Activated naive CD4-positive, alpha-beta T cell (primary cell): ENCODE measurements at regions not wholly inside any gene's neighbourhood (a gene's known extent, or its start where the extent isn't known, plus 50 kb on each side); places are given as distances from the start of the nearest gene placed in this dataset.
A peak's percentile ranks its signal among the peaks of the same experiment; 100 is the strongest.

Experiments used
- DNase-seq, 4 experiments: peaks; one replicate each; lab custom pipeline; 2025; lab: John Stamatoyannopoulos, UW

DNA sequence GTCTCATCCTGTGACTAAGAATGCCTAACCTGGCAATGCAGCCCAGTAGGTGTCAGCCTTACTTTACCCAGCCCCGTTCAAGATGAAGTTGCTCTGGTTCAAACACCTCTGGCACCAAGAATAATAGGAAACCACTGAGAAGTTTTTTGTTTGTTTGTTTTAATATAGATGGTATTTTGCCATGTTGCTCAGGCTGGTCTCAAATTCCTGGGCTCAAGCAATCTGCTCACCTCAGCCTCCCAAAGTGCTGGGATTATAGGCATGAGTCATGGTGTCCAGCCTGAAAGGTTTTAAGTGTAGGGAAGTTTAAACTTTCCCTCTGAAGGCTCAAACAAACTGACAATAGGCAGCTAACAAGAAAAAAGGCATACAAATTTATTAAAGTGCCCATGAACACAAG lies 51.2 kb upstream of the ABCC4 start:
- DNase-seq, result no peak

DNA sequence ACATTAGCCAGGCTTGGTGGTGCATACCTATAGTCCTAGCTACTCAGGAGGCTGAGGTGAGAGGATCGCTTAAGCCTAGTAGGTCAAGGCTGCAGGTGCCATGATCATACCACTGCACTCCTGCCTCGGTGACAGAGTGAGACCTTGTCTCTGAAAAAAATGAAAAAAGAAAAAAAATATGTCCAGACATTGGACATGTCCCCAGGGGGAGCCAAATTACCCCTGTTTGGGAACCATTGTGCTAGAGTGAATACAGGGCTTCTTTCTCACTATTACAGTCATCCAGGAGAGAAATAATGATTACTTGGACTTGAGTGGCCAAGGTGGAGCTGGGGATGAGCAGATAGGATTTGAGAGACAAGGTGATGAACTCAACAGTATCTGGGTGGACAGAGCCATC lies 52.9 kb upstream of the ABCC4 start:
- DNase-seq, result no peak

DNA sequence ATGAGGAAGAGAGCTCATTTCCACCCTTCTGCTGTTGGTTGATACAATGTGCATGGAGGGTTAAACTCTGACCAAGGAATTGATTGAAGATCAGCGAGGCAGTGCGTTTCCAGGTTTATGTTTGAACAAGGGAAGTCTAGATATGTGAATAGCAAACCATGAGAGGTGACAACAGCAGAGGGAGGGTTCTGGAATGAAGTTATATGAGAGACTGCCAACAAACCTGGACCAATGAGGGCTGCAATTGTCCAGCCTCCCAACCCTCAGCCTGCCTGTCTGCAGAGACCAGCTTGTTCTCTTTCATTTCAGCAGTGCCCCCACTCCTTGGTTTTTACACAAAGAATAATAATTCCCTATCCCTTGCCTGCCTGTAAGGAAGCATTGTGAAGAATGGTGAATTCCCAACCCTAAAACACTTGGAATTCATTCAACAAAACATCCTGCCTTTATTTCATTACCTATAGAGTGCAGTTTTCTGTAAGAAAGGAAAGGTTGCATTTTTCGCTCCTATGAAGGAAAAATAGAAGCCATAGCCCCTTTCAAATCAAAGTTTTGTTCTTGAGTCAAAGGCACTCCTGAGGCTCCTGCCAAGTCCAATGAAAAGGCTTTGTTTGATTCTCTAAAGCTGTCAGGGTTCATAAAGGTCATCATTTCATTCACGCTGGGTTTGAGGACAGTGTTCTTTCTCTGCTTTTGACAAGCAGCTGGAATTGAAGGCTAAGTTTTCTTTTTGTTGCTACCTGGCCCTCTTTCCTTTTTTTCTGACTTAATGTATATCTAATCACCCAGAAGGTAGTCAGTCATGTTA lies 53.6 kb upstream of the ABCC4 start:
- DNase-seq, result no peak

DNA sequence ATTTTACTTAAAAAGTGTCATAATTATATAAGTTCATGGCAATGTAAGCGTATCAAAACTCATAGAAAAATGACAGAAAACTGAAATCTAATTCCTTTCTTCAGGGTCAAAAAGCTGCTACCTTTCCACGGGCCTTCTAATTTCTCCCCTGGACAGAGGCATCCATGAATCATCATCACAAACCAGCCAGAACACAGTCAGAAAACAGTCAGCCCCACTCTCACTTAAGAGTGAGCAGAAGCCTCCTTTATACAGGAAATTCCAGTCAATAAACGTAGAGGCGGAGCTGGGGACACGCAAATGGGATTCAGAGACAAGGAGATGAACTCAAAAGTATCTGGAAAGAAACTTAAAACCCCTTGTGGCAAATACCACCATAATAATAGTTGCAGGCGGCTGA lies 54.2 kb upstream of the ABCC4 start:
- no peak for DNase-seq

DNA sequence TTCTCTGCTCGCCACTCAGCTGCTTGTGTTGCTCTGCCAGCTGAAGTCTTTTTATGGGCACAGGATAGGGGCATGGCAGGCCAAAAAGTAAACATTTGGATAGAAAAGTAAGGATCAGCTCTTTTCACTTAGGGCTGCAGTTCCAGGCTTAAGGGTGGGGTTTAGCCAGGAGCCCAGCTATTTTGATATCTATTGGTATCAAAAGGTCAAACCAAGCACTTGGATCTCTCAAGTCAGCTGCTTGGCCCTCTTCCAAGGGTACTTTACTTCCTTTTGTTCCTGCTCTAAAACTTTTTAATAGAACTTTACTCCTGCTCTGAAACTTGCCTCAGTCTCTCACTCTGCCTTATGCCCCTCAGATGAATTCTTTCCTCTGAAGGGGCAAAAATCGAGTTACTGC lies 55.7 kb upstream of the ABCC4 start:
- no peak for DNase-seq

DNA sequence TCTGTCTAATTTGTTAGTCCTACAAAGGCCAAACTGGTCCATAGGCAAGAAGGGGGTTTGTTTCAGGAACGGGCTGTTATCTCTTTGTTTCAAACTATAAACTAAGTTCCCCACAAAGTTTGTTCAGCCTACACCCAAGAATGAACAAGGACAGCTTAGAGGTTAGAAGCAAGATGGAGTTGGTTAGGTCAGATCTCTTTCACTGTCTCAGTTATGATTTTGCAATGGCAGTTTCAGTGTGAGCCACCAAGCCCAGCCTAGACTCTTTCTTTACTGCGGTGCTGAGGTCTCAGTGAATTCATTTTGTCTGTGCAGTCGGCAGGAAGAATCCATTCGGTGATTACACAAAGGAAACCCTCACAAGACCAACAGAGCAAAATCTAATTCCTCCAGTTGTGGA lies 56.6 kb upstream of the ABCC4 start:
- no peak for DNase-seq

DNA sequence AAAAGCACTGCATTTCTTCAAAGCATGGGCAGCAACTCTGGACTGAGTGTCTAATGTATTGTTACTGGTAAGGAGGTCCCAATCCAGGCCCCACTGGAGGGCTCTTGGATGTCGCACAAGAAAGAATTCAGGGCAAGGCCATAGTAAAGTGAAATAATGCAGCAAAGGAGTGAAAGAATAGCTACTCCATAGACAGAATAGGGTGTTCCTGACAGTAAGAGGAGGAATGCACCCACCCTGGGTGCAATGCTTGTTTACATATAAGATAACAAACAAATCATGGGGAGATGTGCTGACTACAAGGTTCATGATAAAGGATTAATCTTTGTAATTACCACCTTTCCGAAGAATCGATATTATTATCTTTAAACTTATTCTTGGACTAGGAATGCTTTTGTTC lies 58.8 kb upstream of the ABCC4 start:
- no peak for DNase-seq

DNA sequence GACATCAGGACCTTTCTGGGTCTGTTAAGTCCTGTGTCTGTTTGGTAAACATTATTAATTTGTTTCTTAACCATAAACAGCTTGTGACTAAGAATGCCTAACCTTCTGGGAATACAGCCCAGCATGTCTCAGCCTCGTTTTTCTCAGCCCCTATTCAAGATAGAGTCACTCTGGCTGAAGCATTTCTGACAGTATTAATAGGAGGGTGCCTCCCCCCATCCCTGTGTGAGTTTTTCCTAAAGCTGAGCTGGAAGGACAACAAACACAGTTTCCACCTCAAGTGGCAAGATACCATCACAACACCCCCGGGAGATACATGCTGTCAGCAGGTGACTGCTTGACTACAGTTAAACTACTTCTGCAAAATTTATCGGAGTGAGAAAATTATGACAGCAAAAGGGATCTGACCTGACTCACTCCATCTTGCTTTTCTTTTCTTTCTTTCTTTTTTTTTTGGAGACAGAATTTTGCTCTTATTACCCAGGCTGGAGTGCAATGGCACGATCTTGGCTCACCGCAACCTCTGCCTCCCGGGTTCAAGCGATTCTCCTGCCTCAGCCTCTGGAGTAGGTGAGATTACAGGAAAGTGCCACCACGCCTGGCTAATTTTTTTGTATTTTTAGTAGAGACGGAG lies 59.3 kb upstream of the ABCC4 start:
- no peak for DNase-seq

DNA sequence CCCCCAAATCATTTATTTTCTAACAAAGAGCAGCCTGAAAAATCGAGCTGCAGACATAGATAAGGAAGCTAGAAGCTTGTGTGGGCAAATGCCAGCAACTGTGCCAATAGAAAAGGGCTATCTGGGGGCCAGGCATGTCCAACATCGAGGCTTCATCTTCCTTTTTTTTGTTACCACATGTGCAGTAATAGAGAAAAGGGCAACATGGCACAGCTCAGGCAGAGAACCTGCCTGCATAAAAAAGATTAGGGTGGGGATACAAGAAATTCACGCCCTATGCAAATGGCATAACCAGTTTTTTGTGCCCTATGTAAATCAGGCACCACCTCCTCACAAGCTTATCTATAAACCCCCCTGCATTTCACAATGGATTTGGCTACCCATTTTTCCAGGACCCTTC lies 60.4 kb upstream of the ABCC4 start:
- no peak for DNase-seq

DNA sequence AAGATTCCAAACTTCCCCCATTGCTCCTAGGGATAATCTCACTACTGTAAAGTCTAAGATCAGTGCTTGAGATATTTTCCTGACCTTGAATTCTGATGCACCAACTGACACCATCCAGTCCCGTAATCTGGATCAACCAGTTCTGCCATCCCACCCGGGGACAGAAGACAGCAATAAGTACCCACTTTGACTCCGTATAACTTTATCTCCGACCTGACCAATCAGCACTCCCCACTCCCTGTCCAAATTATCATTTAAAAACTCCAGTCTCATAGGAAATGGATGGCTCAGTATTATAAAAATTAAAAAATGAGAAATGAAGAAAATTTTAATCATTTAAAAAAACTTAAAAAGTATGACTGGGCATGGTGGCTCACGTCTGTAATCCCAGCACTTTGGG lies 61.4 kb upstream of the ABCC4 start:
- DNase-seq, result no peak

DNA sequence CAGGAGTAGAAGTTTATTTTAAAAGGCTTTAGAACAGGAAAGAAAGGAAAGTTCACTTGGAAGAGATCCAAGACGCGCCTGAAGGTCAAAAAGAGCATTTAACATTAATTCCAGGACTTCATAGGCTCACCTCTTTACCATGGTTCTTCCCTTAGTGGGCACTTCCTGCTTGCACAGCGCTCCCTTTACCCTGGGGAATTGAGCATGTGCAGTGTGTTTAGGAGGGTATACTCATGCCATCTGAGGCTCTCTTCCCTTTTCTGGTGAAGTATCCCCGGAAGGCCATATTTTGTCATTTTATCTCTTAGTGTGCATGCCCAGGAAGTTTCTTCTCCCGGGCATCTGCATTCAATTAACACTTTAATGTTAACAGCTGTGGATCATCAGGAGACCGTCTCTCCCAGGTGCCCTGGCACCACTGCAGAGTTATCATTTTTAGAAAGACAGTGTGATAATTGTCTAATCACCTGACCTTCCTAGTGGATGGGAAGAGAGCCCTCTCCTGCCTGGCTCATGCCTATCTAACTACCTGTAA lies 66.1 kb upstream of the ABCC4 start:
- no peak for DNase-seq

DNA sequence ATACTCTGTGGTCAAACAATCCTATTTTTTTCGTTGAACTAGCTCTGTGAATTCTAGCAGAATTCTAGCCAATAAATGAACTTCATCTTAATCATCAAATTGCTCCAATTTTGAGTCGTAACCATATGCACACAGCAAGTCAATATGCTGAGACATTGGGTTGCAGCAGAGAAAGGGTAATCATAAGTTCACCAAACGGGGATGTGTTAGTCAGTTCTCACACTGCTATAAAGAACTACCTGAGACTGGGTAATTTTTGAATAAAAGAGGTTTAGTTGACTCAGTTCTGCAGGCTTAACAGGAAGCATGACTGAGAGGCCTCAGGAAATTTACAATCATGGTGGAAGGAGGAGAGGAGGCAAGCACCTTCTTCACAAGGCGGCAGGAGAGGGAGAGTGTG lies 67.7 kb upstream of the ABCC4 start:
- DNase-seq, result no peak

DNA sequence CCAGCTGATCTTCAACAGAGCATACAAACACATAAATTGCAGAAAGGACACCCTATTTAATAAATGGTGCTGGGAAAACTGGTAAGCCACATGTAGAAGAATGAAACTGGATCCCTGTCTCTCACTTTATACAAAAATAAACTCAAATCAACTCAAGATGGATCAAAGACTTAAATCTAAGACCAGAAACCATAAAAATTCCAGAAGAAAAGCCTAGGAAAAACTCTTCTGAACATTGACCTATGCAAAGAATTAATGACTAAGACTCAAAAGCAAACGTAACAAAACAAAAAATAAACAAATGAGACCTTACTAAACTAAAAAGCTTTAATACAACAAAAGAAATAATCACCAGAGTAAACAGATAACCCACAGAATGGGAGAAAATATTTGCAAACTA lies 74.5 kb upstream of the ABCC4 start:
- DNase-seq, result no peak

DNA sequence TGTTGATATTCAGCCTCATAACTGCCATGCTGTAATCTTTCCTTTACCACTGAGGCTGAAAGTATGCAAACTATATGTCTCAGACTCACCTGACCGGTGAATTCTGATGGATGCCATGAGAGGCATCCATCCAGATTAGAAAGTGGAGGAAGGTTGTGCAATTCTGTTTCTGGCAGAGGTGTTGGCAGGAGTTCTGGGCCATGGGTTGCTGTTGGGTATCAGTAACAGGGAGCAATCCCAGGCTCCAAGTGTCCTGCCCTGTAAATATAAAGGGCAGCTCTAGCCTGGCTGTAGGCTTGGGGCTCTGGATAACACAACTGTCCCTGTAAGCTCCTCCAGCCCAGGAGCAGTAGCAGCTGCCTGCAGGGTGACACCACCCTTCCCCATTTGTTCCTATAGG lies 77.4 kb upstream of the ABCC4 start:
- DNase-seq, result no peak

DNA sequence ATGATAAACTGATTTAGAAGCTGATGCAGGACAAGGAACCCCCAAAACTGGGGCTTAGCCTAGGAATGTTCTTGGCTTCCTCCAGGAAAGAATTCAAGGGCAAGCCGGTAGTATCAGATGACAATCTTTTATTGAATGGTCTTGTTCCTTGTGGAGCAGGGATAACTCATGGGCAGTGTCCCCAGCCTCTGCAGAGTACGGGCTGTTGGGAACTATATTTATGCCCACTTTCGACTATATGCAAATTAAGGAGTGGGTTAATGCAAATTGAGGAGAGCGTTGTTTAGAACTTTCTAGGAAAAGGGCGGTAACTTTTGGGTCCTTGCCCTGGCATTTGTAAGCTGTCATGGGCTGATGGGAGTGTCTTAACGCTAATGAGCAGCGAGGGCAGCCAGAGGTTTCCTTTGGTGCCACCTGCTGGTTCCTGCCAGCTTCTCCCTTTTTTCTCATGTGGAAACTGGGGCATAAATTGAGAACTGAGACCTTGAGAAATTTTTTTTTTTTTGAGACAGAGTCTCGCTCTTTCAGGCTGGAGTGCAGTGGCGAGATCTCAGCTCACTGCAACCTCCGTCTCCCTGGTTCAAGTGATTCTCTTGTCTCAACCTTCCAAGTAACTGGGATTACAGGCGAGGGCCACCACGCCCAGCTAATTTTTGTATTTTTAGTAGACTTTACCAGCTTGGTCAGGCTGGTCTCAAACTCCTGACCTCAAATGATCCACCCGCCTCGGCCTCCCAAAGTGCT lies 79.4 kb upstream of the ABCC4 start:
- DNase-seq, result peak; percentile 2 to 38 (median 22)

DNA sequence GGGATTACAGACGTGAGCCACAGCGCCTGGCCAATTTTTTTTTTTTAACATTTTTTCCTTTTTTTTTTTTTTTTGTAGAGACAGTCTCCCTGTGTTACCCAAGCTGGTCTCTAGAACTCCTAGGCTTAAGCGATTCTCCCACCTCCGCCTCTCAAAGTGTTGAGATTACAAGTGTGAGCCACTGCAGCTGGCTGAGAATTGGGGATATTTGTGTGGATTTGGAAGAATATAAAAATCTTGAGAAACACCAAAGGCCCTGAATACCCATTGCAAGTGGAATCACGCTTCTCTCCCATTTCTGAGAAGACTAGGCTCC lies 79.9 kb upstream of the ABCC4 start:
- no peak for DNase-seq

DNA sequence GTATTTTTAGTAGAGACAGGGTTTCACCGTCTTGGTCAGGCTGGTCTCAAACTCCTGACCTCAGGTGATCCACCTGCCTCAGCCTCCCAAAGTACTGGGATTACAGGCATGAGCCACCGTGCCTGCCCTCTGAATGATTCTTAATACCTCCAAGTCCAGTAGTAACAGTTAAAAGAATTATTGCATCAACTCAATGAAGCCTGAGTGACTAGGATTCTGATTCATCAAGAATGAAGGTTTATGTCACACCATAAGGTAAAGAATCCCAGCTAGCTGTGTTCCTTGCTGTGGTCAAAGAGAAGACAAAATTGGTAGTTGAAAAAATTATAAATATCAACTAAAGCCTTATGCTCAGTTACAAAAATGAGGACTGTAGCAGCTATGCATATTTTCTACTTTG lies 81.2 kb upstream of the ABCC4 start:
- no peak for DNase-seq

DNA sequence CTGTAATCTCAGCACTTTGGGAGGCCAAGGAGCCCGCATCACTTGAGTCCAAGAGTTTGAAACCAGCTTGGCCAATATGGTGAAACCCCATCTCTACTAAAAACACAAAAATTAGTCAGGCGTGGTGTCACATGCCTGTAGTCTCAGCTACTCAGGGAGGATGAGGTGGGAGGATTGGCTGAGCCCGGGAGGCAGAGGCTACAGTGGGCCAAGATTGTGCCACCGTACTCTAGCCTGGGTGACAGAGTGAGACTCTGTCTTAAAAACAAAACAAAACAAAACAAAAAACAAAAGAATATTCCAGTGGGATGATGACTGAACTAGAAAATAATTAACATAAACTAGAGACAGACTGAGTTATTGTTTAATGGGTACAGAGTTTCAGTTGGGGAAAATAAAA lies 81.7 kb upstream of the ABCC4 start:
- DNase-seq, result no peak

DNA sequence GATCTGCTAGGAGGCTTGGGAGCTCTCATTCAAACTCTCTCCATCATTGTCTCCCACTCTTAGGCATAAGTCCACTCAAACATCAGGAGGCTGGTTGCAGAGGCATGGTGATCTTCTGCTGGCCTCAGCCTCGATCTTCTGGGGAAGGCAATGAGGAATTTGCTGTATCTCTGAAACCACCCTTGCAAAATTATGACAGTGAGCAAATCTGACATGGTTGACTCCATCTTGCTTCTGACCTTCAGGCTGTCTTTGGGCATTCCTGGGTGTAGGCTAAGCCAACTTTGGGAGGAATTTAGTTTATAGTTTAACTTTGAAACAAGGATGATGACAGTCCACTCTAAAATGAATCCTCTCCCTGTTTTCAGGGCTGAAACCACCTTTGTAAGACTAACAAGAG lies 84.1 kb upstream of the ABCC4 start:
- no peak for DNase-seq

DNA sequence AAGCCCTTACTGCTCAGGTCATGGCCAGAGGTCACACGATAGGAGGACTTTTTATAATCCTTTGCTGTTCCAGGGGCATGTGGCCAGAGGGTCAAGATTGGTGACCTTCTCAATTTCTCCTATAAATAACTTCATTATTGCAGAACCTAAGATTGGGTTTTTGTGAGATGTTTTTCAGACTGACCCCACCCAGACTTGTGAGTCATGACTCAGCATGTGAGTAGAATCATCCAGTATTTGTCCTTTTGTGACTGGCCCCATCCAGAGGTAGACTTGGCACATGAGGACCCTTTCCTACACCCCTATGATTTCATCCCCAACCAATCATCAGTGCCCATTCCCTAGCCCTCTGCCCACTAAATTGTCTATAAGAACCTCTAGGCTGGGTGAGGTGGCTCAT lies 84.5 kb upstream of the ABCC4 start:
- no peak for DNase-seq

DNA sequence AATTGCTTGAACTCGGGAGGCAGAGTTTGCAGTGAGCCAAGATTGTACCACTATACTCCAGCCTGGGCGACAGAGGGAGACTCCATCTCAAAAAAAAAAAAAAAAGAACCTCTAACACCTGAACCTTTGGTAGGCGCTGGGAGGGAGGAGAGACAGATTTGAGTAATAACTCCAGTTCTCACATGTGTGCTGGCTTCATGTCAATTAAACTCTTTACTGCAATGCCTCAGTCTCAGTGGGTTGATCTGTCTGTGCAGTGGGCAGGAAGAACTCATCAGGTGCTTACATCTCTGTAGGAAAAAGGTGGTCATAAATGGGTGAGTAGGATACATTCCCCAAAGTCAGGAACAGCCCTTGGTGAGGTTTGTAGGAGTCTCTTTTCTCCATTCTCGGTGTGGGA lies 85.1 kb upstream of the ABCC4 start:
- no peak for DNase-seq

DNA sequence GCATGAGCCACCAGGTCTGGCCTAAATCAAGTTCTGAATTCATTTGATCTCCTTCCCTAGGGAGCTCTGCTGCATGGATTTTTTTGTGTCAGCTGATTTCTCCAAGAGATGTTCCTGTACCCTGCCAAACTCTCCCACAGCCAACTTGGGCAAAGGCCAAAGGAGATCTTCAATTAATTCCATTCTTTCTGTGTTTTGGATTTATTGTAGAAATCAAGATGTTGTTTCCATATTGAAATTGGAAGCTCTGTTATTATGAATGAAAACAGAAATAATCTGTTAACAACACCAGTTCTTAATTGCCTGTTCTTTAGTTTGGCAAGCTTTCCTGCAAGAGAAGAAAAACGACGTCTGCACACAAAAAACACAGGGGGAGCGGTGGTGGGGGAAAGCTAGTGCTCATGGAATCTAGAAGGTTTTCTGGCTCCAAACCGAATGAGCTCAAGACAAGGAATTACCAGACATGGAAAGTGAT lies 86.5 kb upstream of the ABCC4 start:
- DNase-seq, result no peak

DNA sequence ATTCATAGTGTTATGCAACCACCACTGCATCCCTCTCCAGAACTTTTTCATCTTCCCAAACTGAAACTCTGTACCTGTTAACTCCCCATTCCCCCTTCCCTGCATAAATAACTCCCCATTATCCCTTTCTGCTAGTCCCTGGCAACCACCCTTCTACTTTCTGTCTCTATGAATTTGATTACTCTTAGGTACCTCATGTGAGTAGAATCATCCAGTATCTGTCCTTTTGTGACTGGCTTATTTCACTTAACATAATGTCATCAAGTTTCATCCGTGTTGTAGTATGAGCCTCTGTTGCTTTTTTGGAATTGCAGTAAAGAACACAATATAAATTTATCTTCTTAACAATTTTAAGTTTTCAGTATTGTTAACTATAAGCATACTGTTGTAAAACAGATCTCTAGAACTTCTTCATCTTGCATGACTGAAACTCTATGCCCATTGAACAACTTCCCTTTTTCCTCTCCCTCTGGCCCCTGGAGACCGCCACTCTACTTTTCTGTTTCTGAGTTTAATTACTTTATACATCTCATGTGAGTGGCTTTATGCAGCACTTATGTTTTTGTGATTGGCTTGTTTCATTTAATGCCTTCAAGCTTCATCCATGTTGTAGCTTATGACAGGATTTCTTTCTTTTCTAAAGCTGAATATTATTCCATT lies 87.3 kb upstream of the ABCC4 start:
- no peak for DNase-seq
